ENCODE measurements at regions not wholly inside any gene's neighbourhood (a gene's known extent, or its start where the extent isn't known, plus 50 kb on each side); places are given as distances from the start of the nearest gene placed in this dataset.

GRCh38 chr9:712643-713042 lies 128.9 kb upstream of the DMRT1 start:
- intact Hi-C loops (cut with micrococcal nuclease): no loop called here
- Histone ChIP-seq H3K4me3 (replicated peaks in 1 of 3; ENCODE audit: insufficient read depth in 1 of 3, low read depth in 1 of 3, low read length in 3 of 3) (no peak overlapping the region), H3K4me2 (ENCODE audit: insufficient read depth, low read length) (no peak overlapping the region), H3K4me1 (ENCODE audit: control insufficient read depth, extremely low read depth, insufficient read depth, low read length) (peaks cover 33% of the 10 kb centered on the region), H3K9me1 (replicated peaks; ENCODE audit: control insufficient read depth, extremely low read depth, insufficient read depth, low read length) (no peaks in the 10 kb centered on the region), H2AFZ (ENCODE audit: low read depth, low read length) (no peak overlapping the region), H3K27me3 (ENCODE audit: control insufficient read depth in 2 of 2, insufficient read depth in 2 of 2, low read length in 2 of 2) (no peaks in the 10 kb centered on the region), H3K36me3 (ENCODE audit: control insufficient read depth in 2 of 2, extremely low read depth in 1 of 2, insufficient read depth in 2 of 2, low read length in 2 of 2) (peaks cover 11 to 26% of the 10 kb centered on the region in 2 experiments), H4K20me1 (replicated peaks; ENCODE audit: control insufficient read depth, extremely low read depth, insufficient read depth, low read length) (no peaks in the 10 kb centered on the region), H3K79me2 (ENCODE audit: control insufficient read depth, insufficient read depth, low read length) (peaks cover 93% of the 10 kb centered on the region), H3K27ac (ENCODE audit: insufficient read depth, low read depth, low read length) (no peak overlapping the region), H3K9me3 (replicated peaks; ENCODE audit: control insufficient read depth, insufficient read depth, low read length) (no peaks in the 10 kb centered on the region), H3K9ac (replicated peaks; ENCODE audit: extremely low read depth, insufficient read depth, low read length) (no peak overlapping the region)
- TF ChIP-seq CTCF (IDR thresholded peaks at IDR 0.05; ENCODE audit: extremely low read depth in 1 of 2, insufficient read depth in 1 of 2, low read depth in 1 of 2, low read length in 2 of 2) (no peak), FOS (IDR thresholded peaks at IDR 0.05; ENCODE audit: borderline replicate concordance, insufficient read depth, low read length) (no peak), JUN (IDR thresholded peaks at IDR 0.05; ENCODE audit: borderline replicate concordance, insufficient read depth, insufficient read length, low read depth) (no peak), POLR2A (IDR thresholded peaks at IDR 0.05; ENCODE audit: low read depth, low read length) (no peak), POLR2AphosphoS5 (IDR thresholded peaks at IDR 0.05; ENCODE audit: insufficient read depth, low read depth, low read length) (no peak), MYC (IDR thresholded peaks at IDR 0.05; ENCODE audit: low read depth, low read length) (no peak), GATA2 (IDR thresholded peaks at IDR 0.05; ENCODE audit: insufficient read depth, insufficient read length, low read depth, low read length) (no peak), EZH2 (IDR thresholded peaks at IDR 0.05; ENCODE audit: borderline replicate concordance, low read depth, low read length, severe bottlenecking) (no peak), MAX (IDR thresholded peaks at IDR 0.05; ENCODE audit: insufficient read depth, insufficient read length) (no peak)
- no TSS peak for BruUV-seq (replicated peaks)
- ChIA-PET CTCF (interaction anchor here (1.1 to 1.5 kb wide), 3 partner anchors 20 to 36 kb away, joined by 3 read pairs; no protein-coding TSS in a partner anchor), POLR2A (no interaction called here)
- FAIRE-seq (no peak), DNase-seq (ENCODE audit: low read depth, low spot score) (no peak)
- dilution Hi-C loops (cut with MboI; ENCODE audit: extremely low pct_ligation_motif_present, low sequenced_read_pairs): no loop called here

Measured in endothelial cell of umbilical vein (primary cell).